GM19452 (cell line): ENCODE measurements at regions not wholly inside any gene's neighbourhood (a gene's known extent, or its start where the extent isn't known, plus 50 kb on each side); places are given as distances from the start of the nearest gene placed in this dataset.

Experiments
- ATAC-seq: cut with Tn5 transposase; IDR thresholded peaks from one replicate; pipeline ENCODE4 v1.9.1; 2021; ENCODE audit not compliant: unreplicated experiment

GRCh38 chr4:180710628-180711337 lies 1532.4 kb upstream of the TENM3 start:
- ATAC-seq: no peak

- ATAC-seq: no peak
These were observed 1525.7 kb upstream of the TENM3 start for GRCh38 chr4:180717451-180718033.

- no peak for ATAC-seq
These were observed 1521.8 kb upstream of the TENM3 start for GRCh38 chr4:180721356-180721755.

GRCh38 chr4:180726611-180727010 lies 1516.6 kb upstream of the TENM3 start:
- ATAC-seq: no peak

- no peak for ATAC-seq
These were observed 1515.7 kb upstream of the TENM3 start for GRCh38 chr4:180727478-180727877.

GRCh38 chr4:180734753-180735432 lies 1508.3 kb upstream of the TENM3 start:
- ATAC-seq: no peak

- ATAC-seq: no peak
These were observed 1501.5 kb upstream of the TENM3 start for GRCh38 chr4:180741703-180742102.

GRCh38 chr4:180745019-180745418 lies 1498.2 kb upstream of the TENM3 start:
- ATAC-seq: no peak

- ATAC-seq: no peak
These were observed 1492.2 kb upstream of the TENM3 start for GRCh38 chr4:180751009-180751408.

- no peak for ATAC-seq
These were observed 1485.3 kb upstream of the TENM3 start for GRCh38 chr4:180757927-180758326.

GRCh38 chr4:180766045-180766444 lies 1477.2 kb upstream of the TENM3 start:
- ATAC-seq: no peak

GRCh38 chr4:180766944-180767729 lies 1476.1 kb upstream of the TENM3 start:
- no peak for ATAC-seq

- ATAC-seq: no peak
These were observed 1474.6 kb upstream of the TENM3 start for GRCh38 chr4:180768610-180769009.

- ATAC-seq: no peak
These were observed 1473.4 kb upstream of the TENM3 start for GRCh38 chr4:180769791-180770190.

- no peak for ATAC-seq
These were observed 1472.9 kb upstream of the TENM3 start for GRCh38 chr4:180770265-180770664.

- ATAC-seq: no peak
These were observed 1458.3 kb upstream of the TENM3 start for GRCh38 chr4:180784940-180785339.

GRCh38 chr4:180788729-180789128 lies 1454.5 kb upstream of the TENM3 start:
- ATAC-seq: no peak

- no peak for ATAC-seq
These were observed 1453.3 kb upstream of the TENM3 start for GRCh38 chr4:180789929-180790328.

- ATAC-seq: no peak
These were observed 1452.7 kb upstream of the TENM3 start for GRCh38 chr4:180790471-180790870.

GRCh38 chr4:180792541-180792940 lies 1450.7 kb upstream of the TENM3 start:
- no peak for ATAC-seq

- ATAC-seq: no peak
These were observed 1448.9 kb upstream of the TENM3 start for GRCh38 chr4:180794333-180794732.
